ENCODE measurements at regions not wholly inside any gene's neighbourhood (a gene's known extent, or its start where the extent isn't known, plus 50 kb on each side); places are given as distances from the start of the nearest gene placed in this dataset.
"Not testable (repeated sequence)": the region's sequence is repeated elsewhere in the genome, so short reads cannot be mapped to it uniquely, and the experiment has no call there.

DNA sequence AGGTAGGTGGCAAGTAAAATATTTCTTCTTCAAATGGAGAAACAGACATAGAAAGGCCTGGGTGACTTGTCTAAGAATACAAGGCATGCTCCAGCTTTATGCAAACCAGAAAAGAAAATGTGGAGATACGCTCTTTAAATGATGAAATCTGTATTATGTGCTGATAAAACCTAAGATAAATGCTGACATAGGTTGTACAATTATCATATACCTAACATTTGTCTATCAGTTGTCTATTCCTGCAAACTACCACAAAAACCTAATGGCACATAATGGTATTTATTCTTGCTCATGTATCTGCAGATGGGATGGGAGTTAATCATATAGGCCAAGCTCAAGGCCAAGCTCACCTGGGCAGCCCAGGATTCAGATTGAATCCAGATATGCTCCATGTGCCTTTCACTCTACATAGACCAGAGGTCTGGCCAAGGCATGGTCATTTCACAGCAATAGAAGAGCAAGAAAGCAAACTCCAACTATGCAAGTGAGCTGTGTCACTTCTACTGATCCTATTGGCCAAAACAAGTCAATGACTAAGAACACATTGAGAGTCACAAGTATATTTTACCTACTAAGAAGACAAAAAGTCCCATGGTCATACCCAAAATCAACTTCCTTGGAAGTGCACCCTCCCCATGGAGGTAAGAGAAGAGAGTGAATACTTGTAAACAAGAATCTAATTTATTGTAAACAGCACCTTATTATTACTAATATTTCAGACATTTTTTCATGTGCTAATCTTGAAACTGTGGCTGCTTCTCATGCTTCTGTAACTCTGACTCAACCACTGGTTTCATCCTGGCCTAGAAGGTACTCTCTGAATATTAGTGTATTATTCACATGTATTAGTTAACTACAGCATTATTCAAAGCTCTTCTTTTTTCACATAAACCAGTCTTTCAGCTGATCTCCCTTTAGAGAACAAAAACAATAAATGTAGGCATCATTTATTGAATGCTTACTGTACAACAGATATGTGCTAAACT is 270.7 kb upstream of the SOX9 start:
- no peak for DNase-seq
- in situ Hi-C loops (cut with HindIII; ENCODE audit: low pct_ligation_motif_present, low pct_unique_long_range_greater_than_20kb, low sequenced_read_pairs), result no loop called here

DNA sequence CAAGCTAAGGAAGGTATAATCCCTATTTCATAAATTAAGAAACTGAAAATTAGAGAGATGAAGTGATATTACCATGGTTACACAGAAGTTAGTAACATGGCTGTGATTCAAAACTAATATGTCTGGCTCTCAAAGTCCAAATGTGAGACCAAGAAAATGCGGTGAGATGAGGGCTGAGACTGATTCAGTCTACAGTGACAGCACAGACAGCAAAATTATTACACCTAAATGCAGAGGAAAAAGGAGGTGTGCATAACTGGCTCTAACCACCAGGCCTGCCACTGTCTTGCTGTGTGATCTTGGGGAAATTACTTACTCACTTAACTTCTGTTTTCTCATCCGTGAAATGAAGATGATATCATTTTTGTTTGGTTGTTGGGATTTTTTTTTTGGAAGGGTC is 270.0 kb upstream of the SOX9 start:
- in situ Hi-C loops (cut with HindIII; ENCODE audit: low pct_ligation_motif_present, low pct_unique_long_range_greater_than_20kb, low sequenced_read_pairs), result no loop called here
- no peak for DNase-seq

DNA sequence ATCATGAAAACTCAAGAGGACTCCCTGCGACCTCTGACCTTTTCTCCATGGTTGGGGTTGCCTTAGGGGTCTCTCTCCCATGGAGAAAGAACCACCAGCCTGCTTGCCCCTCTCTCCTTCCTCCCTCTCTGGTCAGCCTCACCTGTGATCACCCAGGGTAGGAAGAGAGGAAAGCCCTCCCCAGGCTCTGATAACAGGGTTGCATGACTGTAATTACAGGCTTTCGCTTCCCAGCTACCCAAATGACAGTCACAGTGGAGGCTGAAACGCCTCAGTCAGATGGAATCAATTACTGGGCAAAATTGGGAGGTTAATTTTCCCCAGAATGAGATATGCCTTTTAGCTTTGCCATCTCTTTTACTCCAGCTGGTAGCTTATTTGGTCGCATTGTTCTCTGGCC is 265.8 kb upstream of the SOX9 start:
- no peak for DNase-seq
- in situ Hi-C loops (cut with HindIII; ENCODE audit: low pct_ligation_motif_present, low pct_unique_long_range_greater_than_20kb, low sequenced_read_pairs), result no loop called here

DNA sequence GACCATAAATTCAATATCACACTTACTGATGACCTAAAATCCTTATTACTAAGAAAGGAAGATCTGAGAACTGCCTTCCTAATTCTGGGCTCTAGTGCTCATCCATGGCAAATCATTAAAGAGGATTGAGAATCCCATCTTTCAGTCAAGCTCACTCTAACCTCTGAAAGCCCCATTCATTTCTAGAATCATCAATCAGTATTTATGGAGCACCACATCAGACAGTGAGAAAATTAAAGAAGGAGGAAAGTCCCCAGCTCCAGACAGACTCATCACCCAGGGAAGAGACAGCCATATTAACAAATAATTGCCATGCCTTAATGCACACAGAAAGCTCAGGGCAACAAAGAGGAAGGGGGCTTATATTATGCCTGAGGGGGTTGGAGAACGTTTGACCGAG is 256.1 kb upstream of the SOX9 start:
- in situ Hi-C loops (cut with HindIII; ENCODE audit: low pct_ligation_motif_present, low pct_unique_long_range_greater_than_20kb, low sequenced_read_pairs), result no loop called here
- no peak for DNase-seq

DNA sequence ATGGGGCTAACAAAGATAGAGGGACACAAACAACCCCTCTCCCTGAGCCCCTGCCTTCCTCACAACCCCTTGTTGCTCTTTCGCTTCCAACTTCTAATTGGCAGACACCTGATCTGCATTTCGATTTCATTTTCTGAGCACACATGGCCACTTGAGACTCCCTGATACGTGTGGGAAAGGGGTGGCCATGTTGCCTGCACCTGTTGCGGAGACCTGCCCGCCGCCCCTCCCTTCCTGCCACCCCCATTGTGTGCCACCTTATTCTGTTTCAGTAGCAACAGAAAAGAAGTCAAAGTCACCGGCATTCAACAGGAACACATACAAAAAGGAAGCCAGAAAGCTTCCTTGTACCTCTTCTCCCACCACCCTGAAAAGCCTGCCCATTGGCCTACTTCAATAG is 254.7 kb upstream of the SOX9 start:
- in situ Hi-C loops (cut with HindIII; ENCODE audit: low pct_ligation_motif_present, low pct_unique_long_range_greater_than_20kb, low sequenced_read_pairs), result no loop called here
- DNase-seq, result no peak

DNA sequence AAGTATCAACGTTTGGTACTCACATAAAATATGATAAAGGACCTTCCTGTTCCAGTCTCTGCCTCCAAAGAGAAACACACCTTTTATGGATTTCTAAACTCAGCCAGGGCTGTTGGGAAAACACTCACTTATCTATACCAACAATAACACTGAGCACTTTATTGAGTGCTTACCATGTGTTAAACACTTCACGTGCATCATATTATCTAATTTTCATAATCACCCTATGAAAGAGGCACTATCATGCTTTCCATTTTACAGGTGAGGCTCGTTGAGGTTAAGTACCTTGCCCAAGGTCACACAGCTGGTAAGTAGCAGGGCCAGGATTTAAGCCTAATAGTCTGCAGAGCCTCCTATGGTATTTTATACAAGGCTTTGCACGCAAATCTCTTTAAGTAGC is 251.5 kb upstream of the SOX9 start:
- DNase-seq, result no peak
- in situ Hi-C loops (cut with HindIII; ENCODE audit: low pct_ligation_motif_present, low pct_unique_long_range_greater_than_20kb, low sequenced_read_pairs), result no loop called here

DNA sequence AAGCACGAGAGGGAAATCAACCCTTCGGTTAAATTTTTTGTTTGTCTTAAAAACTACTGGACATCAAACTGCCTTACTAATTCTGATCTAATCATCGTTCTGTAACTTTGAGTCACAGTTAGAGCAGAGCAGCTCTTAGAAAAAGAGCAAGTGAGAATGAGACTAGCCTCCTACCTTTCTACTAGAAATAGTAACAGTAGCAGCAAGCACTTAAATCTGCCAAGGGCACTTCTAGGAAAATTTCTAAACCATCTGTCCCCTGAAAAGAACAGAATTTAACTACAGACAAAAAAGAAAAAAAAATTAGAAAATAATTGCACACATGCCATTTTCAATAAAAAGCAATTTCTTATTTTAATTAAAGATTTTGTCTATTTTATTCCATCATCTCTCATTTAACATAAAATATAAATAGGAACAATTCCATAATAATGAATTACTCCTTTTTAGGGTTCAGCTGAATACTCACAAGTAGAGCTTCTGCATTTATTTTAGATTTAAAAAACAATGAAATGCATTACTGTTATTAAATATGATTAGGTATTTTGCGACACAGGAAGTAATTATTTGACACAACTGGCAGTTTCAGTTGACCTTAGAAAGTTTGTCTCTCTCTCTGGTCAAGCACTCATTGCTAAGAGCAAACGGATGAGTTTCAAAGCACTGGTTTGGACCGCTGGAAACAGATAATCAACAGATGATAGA is 250.8 kb upstream of the SOX9 start:
- in situ Hi-C loops (cut with HindIII; ENCODE audit: low pct_ligation_motif_present, low pct_unique_long_range_greater_than_20kb, low sequenced_read_pairs), result no loop called here
- no peak for DNase-seq

DNA sequence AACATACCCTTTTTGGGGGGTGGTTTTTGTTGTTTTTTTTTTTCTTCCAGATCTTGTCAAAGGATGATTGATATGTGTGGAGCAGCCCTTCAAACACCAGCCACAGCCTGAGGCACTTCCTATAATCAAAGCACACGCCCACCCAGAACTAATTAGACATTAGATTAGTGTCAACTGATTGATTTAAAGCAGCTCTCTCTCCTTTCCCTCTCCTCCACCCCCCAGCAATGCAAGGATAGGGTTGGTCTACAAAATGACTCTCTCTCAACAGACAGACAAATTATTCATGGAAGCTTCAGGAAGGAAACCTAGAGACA is 250.3 kb upstream of the SOX9 start:
- in situ Hi-C loops (cut with HindIII; ENCODE audit: low pct_ligation_motif_present, low pct_unique_long_range_greater_than_20kb, low sequenced_read_pairs), result no loop called here
- no peak for DNase-seq

DNA sequence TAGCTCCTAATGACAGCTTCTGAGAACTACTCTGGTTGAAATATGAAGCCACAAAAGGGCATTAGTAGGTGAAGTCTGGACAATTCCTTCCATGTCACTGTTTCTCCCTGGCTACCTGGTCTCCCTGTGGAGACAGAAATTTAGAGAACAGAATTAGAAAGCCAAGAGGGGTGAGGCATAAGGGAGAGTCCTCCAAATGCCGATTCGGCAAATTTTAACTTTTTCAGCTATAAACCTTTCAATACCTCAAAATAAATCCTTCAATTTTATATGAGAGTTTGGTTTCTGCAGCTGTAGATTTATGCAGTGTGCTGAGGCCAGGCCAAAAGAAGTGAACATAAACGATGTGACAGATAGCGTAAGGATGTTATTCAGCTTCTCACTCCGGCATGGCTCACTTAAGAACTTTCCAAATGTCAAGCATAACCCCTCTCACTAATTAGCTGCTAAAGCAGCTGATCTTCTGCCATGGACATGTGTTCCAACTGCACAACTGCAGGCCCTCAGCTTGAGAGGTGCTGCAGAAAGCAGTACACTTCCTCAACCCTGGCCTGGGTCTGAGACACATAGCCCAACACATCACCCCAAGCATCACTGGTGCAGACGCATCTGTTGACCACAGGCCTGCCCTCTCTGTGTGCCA is 247.9 kb upstream of the SOX9 start:
- no peak for DNase-seq
- in situ Hi-C loops (cut with HindIII; ENCODE audit: low pct_ligation_motif_present, low pct_unique_long_range_greater_than_20kb, low sequenced_read_pairs), result no loop called here

DNA sequence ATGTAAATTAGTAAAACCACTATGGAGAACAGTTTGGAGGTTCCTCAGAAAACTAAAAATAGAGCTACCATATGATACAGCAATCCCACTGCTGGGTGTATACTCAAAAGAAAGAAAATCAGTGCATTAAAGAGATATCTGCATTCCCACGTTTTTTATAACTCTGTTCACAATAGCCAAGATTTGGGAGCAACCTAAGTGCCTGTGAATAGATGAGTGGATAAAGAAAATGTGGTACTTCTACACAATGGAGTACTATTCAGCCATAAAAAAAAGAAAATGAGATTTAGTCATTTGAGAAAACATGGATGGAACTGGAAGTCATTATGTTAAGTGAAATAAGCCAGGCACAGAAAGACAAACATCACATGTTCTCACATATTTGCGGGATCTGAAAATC is 246.0 kb upstream of the SOX9 start:
- DNase-seq; in situ Hi-C loops (cut with HindIII; ENCODE audit: low pct_ligation_motif_present, low pct_unique_long_range_greater_than_20kb, low sequenced_read_pairs): not testable (repeated sequence)

DNA sequence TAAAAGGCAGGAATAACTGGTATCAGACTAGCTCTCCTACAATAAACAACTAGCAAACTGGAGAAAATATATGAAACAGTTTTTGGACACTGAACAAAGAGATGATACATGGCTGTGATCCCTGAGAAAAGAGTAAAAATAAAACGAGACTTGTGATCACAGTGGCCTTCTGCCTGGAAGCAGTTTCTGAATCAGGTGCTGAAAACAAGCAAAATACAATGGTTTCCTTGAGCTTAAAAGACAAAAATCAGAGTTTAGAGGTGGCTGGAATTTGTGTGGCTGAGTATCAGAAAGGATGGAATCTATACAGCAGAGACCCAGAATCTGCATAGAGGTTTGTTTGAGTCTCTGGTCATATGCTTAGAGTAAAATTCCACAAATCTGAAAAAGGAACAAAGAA is 242.5 kb upstream of the SOX9 start:
- no peak for DNase-seq
- in situ Hi-C loops (cut with HindIII; ENCODE audit: low pct_ligation_motif_present, low pct_unique_long_range_greater_than_20kb, low sequenced_read_pairs), result no loop called here

DNA sequence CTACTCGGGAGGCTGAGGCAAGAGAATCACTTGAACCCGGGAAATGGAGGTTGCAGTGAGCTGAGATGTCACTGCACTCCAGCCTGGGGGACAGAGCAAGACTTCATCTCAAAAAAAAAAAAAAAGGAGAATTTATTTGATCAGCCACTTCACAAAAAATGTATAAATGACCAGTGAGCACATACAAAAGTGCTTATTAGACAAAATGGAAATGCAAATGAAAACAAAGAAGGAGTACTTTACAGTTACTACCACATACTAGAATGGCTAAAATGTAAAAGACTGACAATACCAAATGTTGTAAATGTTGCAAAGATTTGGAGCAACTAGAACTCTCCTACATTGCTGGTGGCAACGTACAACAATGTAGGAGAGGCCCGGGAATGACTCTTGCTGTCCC is 241.8 kb upstream of the SOX9 start:
- in situ Hi-C loops (cut with HindIII; ENCODE audit: low pct_ligation_motif_present, low pct_unique_long_range_greater_than_20kb, low sequenced_read_pairs), result no loop called here
- DNase-seq, result no peak

DNA sequence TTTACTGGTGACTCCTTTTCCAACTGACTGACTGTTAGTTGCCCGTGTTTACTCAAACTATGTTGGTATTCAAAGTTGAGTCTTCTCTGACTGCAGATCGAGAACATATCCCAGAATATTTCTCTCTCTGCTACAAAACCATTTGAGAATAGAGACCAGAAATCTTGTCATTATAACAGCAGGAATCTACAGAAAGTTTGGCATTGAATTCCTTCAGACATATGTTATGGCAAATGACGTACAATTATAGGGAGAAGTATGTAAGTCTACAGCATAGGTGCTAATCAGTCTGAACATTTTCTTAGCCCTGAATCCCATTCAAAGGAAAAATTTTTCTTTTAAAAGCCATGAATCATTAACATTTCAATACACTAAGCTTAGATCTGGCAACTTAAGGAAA is 239.8 kb upstream of the SOX9 start:
- no peak for DNase-seq
- in situ Hi-C loops (cut with HindIII; ENCODE audit: low pct_ligation_motif_present, low pct_unique_long_range_greater_than_20kb, low sequenced_read_pairs), result no loop called here

DNA sequence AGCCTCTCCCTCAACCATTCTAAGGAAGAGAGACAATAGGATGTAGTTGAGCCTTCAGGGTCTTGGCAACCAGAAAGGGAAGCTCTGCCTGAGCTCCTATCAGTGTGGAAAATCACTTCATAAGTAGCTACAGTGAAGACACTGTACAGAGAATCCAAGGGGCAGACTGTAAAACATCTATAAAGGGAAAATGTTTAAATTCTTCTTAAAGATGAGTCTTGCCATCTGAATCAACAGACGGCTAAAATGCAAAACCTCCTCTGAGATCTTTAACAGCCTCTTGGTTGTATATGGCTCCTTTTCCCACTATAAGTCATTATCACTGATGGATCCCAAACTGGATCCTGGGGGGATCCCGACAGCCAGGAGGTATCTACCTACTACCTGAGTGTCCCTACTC is 239.2 kb upstream of the SOX9 start:
- DNase-seq, result no peak
- in situ Hi-C loops (cut with HindIII; ENCODE audit: low pct_ligation_motif_present, low pct_unique_long_range_greater_than_20kb, low sequenced_read_pairs), result no loop called here

DNA sequence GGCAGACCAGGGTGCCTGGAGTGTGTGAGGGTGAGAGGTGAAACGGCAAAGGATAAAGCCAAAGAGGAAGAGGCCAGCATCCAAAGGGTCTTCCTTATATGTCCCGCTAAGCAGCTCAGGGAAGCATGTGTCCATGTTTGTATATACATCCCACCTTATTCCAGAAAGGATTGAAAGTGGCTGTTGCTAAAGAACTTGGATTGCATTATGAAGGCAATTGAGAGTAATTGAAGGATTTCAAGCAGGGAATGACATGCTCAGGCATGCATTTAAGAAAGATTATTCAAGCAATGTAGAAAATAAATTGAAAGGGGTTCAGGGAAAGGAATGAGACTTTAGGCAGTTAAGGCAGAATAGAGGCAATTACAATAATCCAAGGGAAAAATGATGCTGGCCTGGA is 237.6 kb upstream of the SOX9 start:
- no peak for DNase-seq
- in situ Hi-C loops (cut with HindIII; ENCODE audit: low pct_ligation_motif_present, low pct_unique_long_range_greater_than_20kb, low sequenced_read_pairs), result no loop called here

DNA sequence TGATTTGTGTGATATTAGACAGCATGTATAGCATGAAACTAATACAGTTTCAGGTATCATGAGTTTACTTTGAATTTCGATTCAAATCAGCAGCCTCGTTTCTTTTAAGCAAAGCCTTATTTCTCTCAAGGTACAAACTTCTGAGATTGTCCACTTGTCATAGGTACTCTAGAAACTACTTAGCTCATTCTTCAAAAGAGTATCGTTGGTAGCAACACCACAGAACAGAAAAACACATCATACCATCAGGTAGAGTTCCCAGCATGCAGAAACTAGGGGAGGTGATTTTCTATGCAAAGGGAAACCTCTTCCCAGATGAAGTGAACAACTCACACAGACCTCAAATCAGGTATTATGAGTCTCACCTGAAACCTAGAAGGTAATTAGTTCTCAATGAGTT is 237.0 kb upstream of the SOX9 start:
- in situ Hi-C loops (cut with HindIII; ENCODE audit: low pct_ligation_motif_present, low pct_unique_long_range_greater_than_20kb, low sequenced_read_pairs), result no loop called here

DNA sequence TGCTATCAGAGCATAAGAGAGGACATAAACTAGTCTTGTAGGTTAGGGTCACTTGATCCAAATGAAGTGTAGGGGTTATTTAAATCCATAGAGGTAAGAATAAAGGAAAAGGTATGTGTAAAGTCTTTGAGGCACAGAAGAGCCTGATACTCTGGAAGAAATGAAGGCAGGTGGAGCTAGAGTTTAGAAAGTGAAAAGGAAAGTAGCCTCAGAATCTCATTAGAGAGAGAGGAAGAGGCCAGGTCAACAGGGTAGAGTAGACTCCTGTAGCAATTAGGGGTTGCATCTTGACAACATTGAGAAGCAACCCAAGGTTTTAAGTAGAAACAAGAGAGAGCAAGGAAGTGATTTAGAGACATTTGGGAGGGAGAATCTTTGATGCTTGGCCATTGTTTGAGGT is 235.2 kb upstream of the SOX9 start:
- DNase-seq, result no peak
- in situ Hi-C loops (cut with HindIII; ENCODE audit: low pct_ligation_motif_present, low pct_unique_long_range_greater_than_20kb, low sequenced_read_pairs), result no loop called here

More for the DNA sequence above, 237.0 kb upstream of the SOX9 start:
- DNase-seq, result no peak

DNA sequence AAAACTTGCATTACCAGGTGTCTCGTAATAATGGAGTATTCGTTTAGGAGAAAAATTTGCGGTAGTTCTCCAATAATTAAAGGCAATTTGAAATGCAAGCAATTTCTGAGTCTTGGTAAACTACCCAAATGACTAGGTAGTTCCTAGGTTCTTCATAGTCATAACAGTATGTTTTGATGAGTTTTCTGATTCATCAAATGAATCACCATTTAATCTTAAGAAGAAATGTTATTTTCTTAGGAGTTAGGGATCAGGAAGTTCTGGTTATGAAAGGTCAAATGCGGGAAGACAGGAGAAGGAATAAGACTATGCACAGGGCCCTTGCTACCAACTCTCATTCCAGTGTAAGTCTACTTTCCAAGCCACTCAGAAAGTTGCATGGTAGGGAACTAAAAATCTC is 221.5 kb upstream of the SOX9 start:
- no peak for DNase-seq
- in situ Hi-C loops (cut with HindIII; ENCODE audit: low pct_ligation_motif_present, low pct_unique_long_range_greater_than_20kb, low sequenced_read_pairs), result no loop called here

DNA sequence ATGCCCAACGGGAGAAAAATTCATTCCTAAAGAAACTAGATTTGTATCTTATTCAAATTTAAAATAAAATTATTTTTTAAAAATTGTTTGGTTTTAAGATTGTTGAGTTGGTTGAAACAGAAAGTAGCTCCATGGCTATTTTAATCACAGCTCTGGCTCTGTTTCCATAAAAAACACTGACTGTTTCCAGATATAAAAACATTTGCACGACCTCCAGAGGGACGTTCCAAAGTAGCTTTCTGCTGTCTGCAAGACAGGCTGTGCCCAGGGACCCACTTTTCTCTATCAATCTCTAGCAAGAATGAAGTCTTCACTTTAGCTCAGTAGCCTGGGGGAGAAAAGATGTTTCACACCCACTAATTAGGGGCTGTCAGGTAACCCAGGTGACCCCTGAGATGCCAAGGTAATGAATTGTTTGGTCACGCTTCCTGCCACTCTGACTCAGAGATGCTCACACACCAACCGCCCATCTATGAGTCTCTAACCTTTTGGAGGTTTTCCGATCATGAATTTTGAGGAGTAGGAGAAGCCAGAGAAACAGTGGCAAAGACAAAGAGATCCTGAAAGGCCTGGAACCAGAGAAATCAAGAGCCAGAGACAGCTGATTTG is 220.1 kb upstream of the SOX9 start:
- DNase-seq, result no peak
- in situ Hi-C loops (cut with HindIII; ENCODE audit: low pct_ligation_motif_present, low pct_unique_long_range_greater_than_20kb, low sequenced_read_pairs), result no loop called here
